GM23338 (cell line): ENCODE measurements at regions not wholly inside any gene's neighbourhood (a gene's known extent, or its start where the extent isn't known, plus 50 kb on each side); places are given as distances from the start of the nearest gene placed in this dataset.

ENCODE experiments used
- ATAC-seq: fragments of 200-7000 bp; cut with Tn5 transposase; 3 replicates; pipeline ENCODE4 v1.9.1; 2020
- DNase-seq: peaks from one replicate; pipeline ENCODE4 v3.0.0-alpha.2; 2015; ENCODE audit warnings: low spot score
- H2AFZ ChIP-seq: fragments of 200-600 bp; sonication (generic); 2 replicates; pipeline ENCODE4 v1.8.0; 2016; ENCODE audit warnings: antibody characterized with exemption, mild to moderate bottlenecking, moderate library complexity
- H3F3A ChIP-seq: fragments of 200-600 bp; sonication (generic); replicated peaks from 2 replicates; pipeline ENCODE4 v1.8.0; 2017; ENCODE audit warnings: antibody characterized with exemption, mixed run types, low read depth
- H3K27ac ChIP-seq: fragments of 200-600 bp; sonication (generic); 2 replicates; pipeline ENCODE4 v1.6.1; 2016; ENCODE audit warnings: low read depth
- H3K27me3 ChIP-seq: fragments of 200-600 bp; sonication (generic); 2 replicates; pipeline ENCODE4 v1.8.0; 2016; ENCODE audit warnings: mild to moderate bottlenecking, mixed run types, moderate library complexity; ENCODE audit not compliant: insufficient read depth
- H3K36me3 ChIP-seq: fragments of 200-600 bp; sonication (generic); 2 replicates; pipeline ENCODE4 v1.8.0; 2016; ENCODE audit warnings: mild to moderate bottlenecking; ENCODE audit not compliant: insufficient read depth
- H3K4me1 ChIP-seq: fragments of 200-600 bp; sonication (generic); 2 replicates; pipeline ENCODE4 v1.8.0; 2016; ENCODE audit warnings: mild to moderate bottlenecking, moderate library complexity; ENCODE audit not compliant: insufficient read depth
- H3K4me2 ChIP-seq: fragments of 200-600 bp; sonication (generic); 2 replicates; pipeline ENCODE4 v1.7.1; 2017; ENCODE audit warnings: mixed run types
- H3K4me3 ChIP-seq: fragments of 200-600 bp; sonication (generic); 2 replicates; pipeline ENCODE4 v1.6.1; 2016; ENCODE audit warnings: mixed run types
- H3K79me2 ChIP-seq: fragments of 200-600 bp; sonication (generic); replicated peaks from 2 replicates; pipeline ENCODE4 v1.8.0; 2017; ENCODE audit warnings: mild to moderate bottlenecking; ENCODE audit not compliant: insufficient read depth
- H3K9me2 ChIP-seq: fragments of 200-600 bp; sonication (generic); 2 replicates; pipeline ENCODE4 v1.8.0; 2017; ENCODE audit not compliant: insufficient read depth
- H4K20me1 ChIP-seq: fragments of 200-600 bp; sonication (generic); replicated peaks from 2 replicates; pipeline ENCODE4 v1.8.0; 2017; ENCODE audit warnings: mild to moderate bottlenecking; ENCODE audit not compliant: insufficient read depth
- H3K27ac Mint-ChIP-seq: 2 replicates; pipeline ENCODE4 v1.8.0; 2020; ENCODE audit warnings: inconsistent platforms, mild to moderate bottlenecking, moderate library complexity, mixed read lengths
- H3K27me3 Mint-ChIP-seq: 3 replicates; pipeline ENCODE4 v1.8.0; 2022; ENCODE audit warnings: low read depth, mild to moderate bottlenecking, moderate library complexity, mixed read lengths, inconsistent platforms; ENCODE audit not compliant: insufficient read depth, poor library complexity
- H3K36me3 Mint-ChIP-seq: 3 replicates; pipeline ENCODE4 v1.8.0; 2021; ENCODE audit warnings: low read depth, mild to moderate bottlenecking, inconsistent platforms, moderate library complexity, mixed read lengths
- H3K4me1 Mint-ChIP-seq: 3 replicates; pipeline ENCODE4 v1.8.0; 2020; ENCODE audit warnings: mild to moderate bottlenecking, inconsistent platforms, mixed read lengths
- H3K4me3 Mint-ChIP-seq: 3 replicates; pipeline ENCODE4 v1.8.0; 2021; ENCODE audit warnings: moderate library complexity, mild to moderate bottlenecking, inconsistent platforms, mixed read lengths
- H3K9me3 Mint-ChIP-seq: 3 replicates; pipeline ENCODE4 v1.8.0; 2020; ENCODE audit warnings: moderate library complexity, mild to moderate bottlenecking, inconsistent platforms, mixed read lengths
- CREB1 ChIP-seq: fragments of 250-450 bp; sonication (Bioruptor Pico); IDR thresholded peaks from 2 replicates; pipeline ENCODE4 v1.5.0; 2020; ENCODE audit warnings: low read depth, mild to moderate bottlenecking, moderate library complexity
- CTCF ChIP-seq, 2 experiments: fragments of 200-600 bp in 1 of 2; sonication (generic) in 1 of 2; conservative IDR thresholded peaks; 2 replicates each; pipeline versions ENCODE4 v1.5.1 to v1.6.1; 2016 to 2017; ENCODE audit warnings: antibody characterized with exemption in 2 of 2, low read depth in 2 of 2, mild to moderate bottlenecking in 2 of 2, moderate library complexity in 1 of 2
- ETS1 ChIP-seq: IDR thresholded peaks from 2 replicates; pipeline ENCODE4 v1.6.1; 2016; ENCODE audit warnings: antibody characterized with exemption
- EZH2 ChIP-seq: fragments of 200-600 bp; sonication (generic); IDR thresholded peaks from one replicate; pipeline ENCODE4 v1.8.0; 2017; ENCODE audit warnings: antibody characterized with exemption, mild to moderate bottlenecking, low read depth; ENCODE audit not compliant: unreplicated experiment
- EZH2phosphoT487 ChIP-seq: fragments of 200-600 bp; sonication (generic); IDR thresholded peaks from one replicate; pipeline ENCODE4 v1.8.1; 2018; ENCODE audit warnings: antibody characterized with exemption; ENCODE audit not compliant: unreplicated experiment
- JUNB ChIP-seq: IDR thresholded peaks from one replicate; pipeline ENCODE4 v1.6.1; 2016; ENCODE audit warnings: antibody characterized with exemption; ENCODE audit not compliant: unreplicated experiment
- NANOG ChIP-seq: IDR thresholded peaks from 2 replicates; pipeline ENCODE4 v1.6.1; 2016; ENCODE audit warnings: antibody characterized with exemption, borderline replicate concordance
- POLR2AphosphoS5 ChIP-seq: IDR thresholded peaks from 2 replicates; pipeline ENCODE4 v1.6.1; 2016; ENCODE audit warnings: antibody characterized with exemption, low read depth
- STAT1 ChIP-seq: IDR thresholded peaks from one replicate; pipeline ENCODE4 v1.6.1; 2016; ENCODE audit warnings: antibody characterized with exemption; ENCODE audit not compliant: unreplicated experiment
- ZNF114 ChIP-seq: fragments of 250-450 bp; sonication (Bioruptor Pico); IDR thresholded peaks from 2 replicates; pipeline ENCODE4 v1.5.0; 2020; ENCODE audit warnings: mild to moderate bottlenecking, moderate library complexity
- ZNF331 ChIP-seq: fragments of 250-450 bp; sonication (Bioruptor Pico); IDR thresholded peaks from 2 replicates; pipeline ENCODE4 v1.5.0; 2020; ENCODE audit warnings: low read depth, mild to moderate bottlenecking, moderate library complexity
- TF ChIP-seq, protein P1 (sequence below): IDR thresholded peaks from one replicate; pipeline ENCODE4 v1.6.1; 2018; ENCODE audit warnings: antibody characterized with exemption; ENCODE audit not compliant: unreplicated experiment
- TF ChIP-seq, protein P2 (sequence below): fragments of 250-450 bp; sonication (Bioruptor Pico); IDR thresholded peaks from 2 replicates; pipeline ENCODE4 v1.5.0; 2020; ENCODE audit warnings: mild to moderate bottlenecking, moderate library complexity

DNA sequence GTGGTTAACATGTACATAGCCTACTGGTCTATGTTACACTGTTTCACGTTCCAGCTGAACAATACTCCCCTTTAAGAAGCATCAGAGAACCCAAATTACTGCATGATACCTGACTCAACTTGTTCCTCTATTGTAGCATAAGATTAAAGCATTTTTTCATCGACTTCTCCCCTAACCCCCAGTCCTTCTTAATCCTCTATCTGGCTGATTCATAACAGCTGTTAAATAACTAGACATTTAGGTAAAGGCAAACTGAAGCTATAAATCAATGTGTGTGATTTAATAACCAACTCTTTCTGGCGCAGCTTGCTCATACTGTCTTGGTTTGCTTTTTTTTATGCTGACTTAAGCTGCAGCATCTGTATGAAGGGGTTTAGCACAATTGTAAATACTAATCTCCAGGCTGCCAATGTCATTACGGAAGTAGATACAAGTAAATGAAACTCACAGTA lies 94.2 kb upstream of the MTAP start:
- Mint-ChIP-seq H3K4me3 (no peak overlapping the region), H3K27me3 (peaks cover 2% of the 10 kb centered on the region), H3K36me3 (no peaks in the 10 kb centered on the region), H3K9me3 (no peaks in the 10 kb centered on the region), H3K27ac (no peak overlapping the region), H3K4me1 (peaks cover 8% of the 10 kb centered on the region; the same call in 2 of the 3 replicates)
- no peaks in the 10 kb centered on the region for H3K36me3 ChIP-seq
- H4K20me1 ChIP-seq: no peaks in the 10 kb centered on the region
- DNase-seq (no peak), ATAC-seq (no peak)
- no peak overlapping the region for H3K27ac ChIP-seq
- H2AFZ ChIP-seq: no peak overlapping the region
- TF ChIP-seq, protein P1, sequence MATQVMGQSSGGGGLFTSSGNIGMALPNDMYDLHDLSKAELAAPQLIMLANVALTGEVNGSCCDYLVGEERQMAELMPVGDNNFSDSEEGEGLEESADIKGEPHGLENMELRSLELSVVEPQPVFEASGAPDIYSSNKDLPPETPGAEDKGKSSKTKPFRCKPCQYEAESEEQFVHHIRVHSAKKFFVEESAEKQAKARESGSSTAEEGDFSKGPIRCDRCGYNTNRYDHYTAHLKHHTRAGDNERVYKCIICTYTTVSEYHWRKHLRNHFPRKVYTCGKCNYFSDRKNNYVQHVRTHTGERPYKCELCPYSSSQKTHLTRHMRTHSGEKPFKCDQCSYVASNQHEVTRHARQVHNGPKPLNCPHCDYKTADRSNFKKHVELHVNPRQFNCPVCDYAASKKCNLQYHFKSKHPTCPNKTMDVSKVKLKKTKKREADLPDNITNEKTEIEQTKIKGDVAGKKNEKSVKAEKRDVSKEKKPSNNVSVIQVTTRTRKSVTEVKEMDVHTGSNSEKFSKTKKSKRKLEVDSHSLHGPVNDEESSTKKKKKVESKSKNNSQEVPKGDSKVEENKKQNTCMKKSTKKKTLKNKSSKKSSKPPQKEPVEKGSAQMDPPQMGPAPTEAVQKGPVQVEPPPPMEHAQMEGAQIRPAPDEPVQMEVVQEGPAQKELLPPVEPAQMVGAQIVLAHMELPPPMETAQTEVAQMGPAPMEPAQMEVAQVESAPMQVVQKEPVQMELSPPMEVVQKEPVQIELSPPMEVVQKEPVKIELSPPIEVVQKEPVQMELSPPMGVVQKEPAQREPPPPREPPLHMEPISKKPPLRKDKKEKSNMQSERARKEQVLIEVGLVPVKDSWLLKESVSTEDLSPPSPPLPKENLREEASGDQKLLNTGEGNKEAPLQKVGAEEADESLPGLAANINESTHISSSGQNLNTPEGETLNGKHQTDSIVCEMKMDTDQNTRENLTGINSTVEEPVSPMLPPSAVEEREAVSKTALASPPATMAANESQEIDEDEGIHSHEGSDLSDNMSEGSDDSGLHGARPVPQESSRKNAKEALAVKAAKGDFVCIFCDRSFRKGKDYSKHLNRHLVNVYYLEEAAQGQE: no peak
- TF ChIP-seq POLR2AphosphoS5: no peak
- TF ChIP-seq ETS1: no peak
- no peak for TF ChIP-seq CTCF (conservative IDR thresholded peaks at IDR 0.05; ENCODE audit: low read depth in 2 of 2)
- TF ChIP-seq CREB1: no peak
- TF ChIP-seq, protein P2, sequence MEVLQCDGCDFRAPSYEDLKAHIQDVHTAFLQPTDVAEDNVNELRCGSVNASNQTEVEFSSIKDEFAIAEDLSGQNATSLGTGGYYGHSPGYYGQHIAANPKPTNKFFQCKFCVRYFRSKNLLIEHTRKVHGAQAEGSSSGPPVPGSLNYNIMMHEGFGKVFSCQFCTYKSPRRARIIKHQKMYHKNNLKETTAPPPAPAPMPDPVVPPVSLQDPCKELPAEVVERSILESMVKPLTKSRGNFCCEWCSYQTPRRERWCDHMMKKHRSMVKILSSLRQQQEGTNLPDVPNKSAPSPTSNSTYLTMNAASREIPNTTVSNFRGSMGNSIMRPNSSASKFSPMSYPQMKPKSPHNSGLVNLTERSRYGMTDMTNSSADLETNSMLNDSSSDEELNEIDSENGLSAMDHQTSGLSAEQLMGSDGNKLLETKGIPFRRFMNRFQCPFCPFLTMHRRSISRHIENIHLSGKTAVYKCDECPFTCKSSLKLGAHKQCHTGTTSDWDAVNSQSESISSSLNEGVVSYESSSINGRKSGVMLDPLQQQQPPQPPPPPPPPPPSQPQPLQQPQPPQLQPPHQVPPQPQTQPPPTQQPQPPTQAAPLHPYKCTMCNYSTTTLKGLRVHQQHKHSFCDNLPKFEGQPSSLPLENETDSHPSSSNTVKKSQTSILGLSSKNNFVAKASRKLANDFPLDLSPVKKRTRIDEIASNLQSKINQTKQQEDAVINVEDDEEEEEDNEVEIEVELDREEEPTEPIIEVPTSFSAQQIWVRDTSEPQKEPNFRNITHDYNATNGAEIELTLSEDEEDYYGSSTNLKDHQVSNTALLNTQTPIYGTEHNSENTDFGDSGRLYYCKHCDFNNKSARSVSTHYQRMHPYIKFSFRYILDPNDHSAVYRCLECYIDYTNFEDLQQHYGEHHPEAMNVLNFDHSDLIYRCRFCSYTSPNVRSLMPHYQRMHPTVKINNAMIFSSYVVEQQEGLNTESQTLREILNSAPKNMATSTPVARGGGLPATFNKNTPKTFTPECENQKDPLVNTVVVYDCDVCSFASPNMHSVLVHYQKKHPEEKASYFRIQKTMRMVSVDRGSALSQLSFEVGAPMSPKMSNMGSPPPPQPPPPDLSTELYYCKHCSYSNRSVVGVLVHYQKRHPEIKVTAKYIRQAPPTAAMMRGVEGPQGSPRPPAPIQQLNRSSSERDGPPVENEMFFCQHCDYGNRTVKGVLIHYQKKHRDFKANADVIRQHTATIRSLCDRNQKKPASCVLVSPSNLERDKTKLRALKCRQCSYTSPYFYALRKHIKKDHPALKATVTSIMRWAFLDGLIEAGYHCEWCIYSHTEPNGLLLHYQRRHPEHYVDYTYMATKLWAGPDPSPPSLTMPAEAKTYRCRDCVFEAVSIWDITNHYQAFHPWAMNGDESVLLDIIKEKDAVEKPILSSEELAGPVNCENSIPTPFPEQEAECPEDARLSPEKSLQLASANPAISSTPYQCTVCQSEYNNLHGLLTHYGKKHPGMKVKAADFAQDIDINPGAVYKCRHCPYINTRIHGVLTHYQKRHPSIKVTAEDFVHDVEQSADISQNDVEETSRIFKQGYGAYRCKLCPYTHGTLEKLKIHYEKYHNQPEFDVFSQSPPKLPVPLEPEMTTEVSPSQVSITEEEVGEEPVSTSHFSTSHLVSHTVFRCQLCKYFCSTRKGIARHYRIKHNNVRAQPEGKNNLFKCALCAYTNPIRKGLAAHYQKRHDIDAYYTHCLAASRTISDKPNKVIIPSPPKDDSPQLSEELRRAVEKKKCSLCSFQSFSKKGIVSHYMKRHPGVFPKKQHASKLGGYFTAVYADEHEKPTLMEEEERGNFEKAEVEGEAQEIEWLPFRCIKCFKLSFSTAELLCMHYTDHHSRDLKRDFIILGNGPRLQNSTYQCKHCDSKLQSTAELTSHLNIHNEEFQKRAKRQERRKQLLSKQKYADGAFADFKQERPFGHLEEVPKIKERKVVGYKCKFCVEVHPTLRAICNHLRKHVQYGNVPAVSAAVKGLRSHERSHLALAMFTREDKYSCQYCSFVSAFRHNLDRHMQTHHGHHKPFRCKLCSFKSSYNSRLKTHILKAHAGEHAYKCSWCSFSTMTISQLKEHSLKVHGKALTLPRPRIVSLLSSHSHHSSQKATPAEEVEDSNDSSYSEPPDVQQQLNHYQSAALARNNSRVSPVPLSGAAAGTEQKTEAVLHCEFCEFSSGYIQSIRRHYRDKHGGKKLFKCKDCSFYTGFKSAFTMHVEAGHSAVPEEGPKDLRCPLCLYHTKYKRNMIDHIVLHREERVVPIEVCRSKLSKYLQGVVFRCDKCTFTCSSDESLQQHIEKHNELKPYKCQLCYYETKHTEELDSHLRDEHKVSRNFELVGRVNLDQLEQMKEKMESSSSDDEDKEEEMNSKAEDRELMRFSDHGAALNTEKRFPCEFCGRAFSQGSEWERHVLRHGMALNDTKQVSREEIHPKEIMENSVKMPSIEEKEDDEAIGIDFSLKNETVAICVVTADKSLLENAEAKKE (CRISPR knock-in tag): no peak
- TF ChIP-seq ZNF114 (CRISPR knock-in tag): no peak
- no peak for TF ChIP-seq JUNB
- TF ChIP-seq EZH2phosphoT487: no peak
- TF ChIP-seq NANOG: no peak
- no peak for TF ChIP-seq STAT1
- no peak for TF ChIP-seq EZH2
- TF ChIP-seq ZNF331: no peak
- H3K79me2 ChIP-seq: no peaks in the 10 kb centered on the region
- no peak overlapping the region for H3K4me3 ChIP-seq
- H3F3A ChIP-seq: no peaks in the 10 kb centered on the region
- no peaks in the 10 kb centered on the region for H3K9me2 ChIP-seq
- H3K4me1 ChIP-seq: 0 out of 2 replicates have a peak, but pooled peaks cover 16% of the 10 kb centered on the region
- H3K4me2 ChIP-seq: no peak overlapping the region
- no peaks in the 10 kb centered on the region for H3K27me3 ChIP-seq
